Fibroblast of pulmonary artery (primary cell): ENCODE measurements at regions not wholly inside any gene's neighbourhood (a gene's known extent, or its start where the extent isn't known, plus 50 kb on each side); places are given as distances from the start of the nearest gene placed in this dataset.

Experiments used
- DNase-seq: peaks from one replicate; pipeline ENCODE4 v3.0.0-alpha.2; 2010; ENCODE audit warnings: low read depth
- H3K4me3 ChIP-seq: replicated peaks from 2 replicates; pipeline ENCODE4 v1.5.1; 2011; ENCODE audit warnings: low read depth, mild to moderate bottlenecking, control low read depth, low read length, moderate library complexity
- TF ChIP-seq, protein P1 (sequence below): IDR thresholded peaks from 2 replicates; pipeline ENCODE4 v1.5.1; 2011; ENCODE audit warnings: mild to moderate bottlenecking, control low read depth, low read length, inconsistent platforms; ENCODE audit errors: missing control alignments

DNA sequence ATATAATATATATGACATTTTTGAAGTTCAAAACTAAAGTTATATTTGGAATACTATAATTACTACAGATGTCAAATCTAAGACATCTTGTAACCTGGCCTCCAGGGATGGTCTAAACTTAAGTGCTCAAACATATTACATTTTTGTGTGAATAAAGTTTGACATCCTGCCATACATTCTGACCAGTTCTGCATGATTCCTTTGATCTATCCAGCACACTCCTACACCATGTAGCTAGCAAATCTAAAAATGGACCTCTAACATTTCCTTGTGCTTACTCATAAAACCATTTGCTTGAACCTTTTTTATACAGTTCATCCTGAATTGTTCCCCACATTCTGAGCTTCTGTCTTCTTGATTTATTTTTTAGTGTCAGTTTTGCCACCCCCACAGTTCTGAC is 294.3 kb upstream of the ZNF804A start:
- H3K4me3 ChIP-seq, result no peak overlapping the region
- TF ChIP-seq, protein P1, sequence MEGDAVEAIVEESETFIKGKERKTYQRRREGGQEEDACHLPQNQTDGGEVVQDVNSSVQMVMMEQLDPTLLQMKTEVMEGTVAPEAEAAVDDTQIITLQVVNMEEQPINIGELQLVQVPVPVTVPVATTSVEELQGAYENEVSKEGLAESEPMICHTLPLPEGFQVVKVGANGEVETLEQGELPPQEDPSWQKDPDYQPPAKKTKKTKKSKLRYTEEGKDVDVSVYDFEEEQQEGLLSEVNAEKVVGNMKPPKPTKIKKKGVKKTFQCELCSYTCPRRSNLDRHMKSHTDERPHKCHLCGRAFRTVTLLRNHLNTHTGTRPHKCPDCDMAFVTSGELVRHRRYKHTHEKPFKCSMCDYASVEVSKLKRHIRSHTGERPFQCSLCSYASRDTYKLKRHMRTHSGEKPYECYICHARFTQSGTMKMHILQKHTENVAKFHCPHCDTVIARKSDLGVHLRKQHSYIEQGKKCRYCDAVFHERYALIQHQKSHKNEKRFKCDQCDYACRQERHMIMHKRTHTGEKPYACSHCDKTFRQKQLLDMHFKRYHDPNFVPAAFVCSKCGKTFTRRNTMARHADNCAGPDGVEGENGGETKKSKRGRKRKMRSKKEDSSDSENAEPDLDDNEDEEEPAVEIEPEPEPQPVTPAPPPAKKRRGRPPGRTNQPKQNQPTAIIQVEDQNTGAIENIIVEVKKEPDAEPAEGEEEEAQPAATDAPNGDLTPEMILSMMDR, result no peak
- no peak for DNase-seq

GRCh38 chr2:184305105-184305504 is 293.2 kb upstream of the ZNF804A start:
- TF ChIP-seq, protein P1, result no peak
- DNase-seq, result no peak
- H3K4me3 ChIP-seq, result no peak overlapping the region

- H3K4me3 ChIP-seq, result no peak overlapping the region
- TF ChIP-seq, protein P1, result no peak
- DNase-seq, result no peak
These were observed 289.6 kb upstream of the ZNF804A start for GRCh38 chr2:184308706-184309105.

DNA sequence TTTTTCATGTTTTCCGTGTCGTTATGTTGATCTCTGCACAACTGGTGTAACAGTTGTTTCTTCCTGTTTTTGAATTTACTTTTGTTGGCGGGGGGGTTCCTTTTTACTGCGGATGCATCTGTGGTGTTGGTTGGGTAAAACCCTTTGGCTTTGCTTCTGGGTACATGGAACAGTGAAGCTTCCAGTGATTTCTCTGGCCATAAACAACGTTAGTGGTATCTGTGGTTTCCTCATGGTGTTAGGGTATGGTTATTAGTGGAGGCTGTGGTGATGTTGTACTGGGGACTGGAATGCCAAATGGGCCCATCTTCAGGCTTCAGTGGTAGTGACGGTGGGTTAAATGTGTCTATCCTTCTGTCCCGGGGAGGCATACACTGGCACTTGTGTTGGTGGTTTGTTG is 285.4 kb upstream of the ZNF804A start:
- no peak overlapping the region for H3K4me3 ChIP-seq

DNA sequence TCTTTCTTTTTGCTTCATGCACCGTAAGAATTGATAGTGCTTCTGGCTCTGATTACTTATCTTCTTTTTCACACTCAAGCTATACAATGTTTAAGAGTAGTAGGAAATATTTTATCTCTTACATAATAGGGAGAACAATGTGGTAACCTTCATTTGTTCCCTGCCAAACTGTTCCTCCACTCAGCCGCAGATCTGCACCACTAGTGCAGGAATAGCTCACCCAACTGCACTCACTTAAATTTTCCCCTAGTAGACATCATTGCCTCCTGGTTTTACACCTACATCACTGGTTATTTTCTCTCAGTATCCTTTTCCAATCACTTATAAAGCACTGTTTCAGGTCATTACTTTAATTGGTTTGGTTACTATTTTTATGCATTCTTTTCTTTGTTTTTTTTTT is 283.5 kb upstream of the ZNF804A start:
- H3K4me3 ChIP-seq, result no peak overlapping the region
- TF ChIP-seq, protein P1, result no peak
- no peak for DNase-seq

More for the DNA sequence above, 285.4 kb upstream of the ZNF804A start:
- TF ChIP-seq, protein P1, result no peak
- DNase-seq, result no peak

GRCh38 chr2:184316921-184317320 is 281.4 kb upstream of the ZNF804A start:
- TF ChIP-seq, protein P1, result no peak
- H3K4me3 ChIP-seq, result no peak overlapping the region
- no peak for DNase-seq

GRCh38 chr2:184322615-184323014 is 275.7 kb upstream of the ZNF804A start:
- DNase-seq, result no peak
- no peak overlapping the region for H3K4me3 ChIP-seq
- TF ChIP-seq, protein P1, result no peak
